Activated CD4-positive, alpha-beta memory T cell treated with anti-CD3 and anti-CD28 coated beads for 36 hours (primary cell): ENCODE measurements at regions not wholly inside any gene's neighbourhood (a gene's known extent, or its start where the extent isn't known, plus 50 kb on each side); places are given as distances from the start of the nearest gene placed in this dataset.

Experiments used
- CTCF ChIA-PET: fragments of 350-600 bp; sonication (Branson Sonifier 250); formaldehyde crosslinking; loops from one replicate; lab custom pipeline; 2021; ENCODE audit warnings: antibody characterized with exemption, inconsistent platforms; lab: Charles Lee
- POLR2A ChIA-PET: fragments of 350-600 bp; sonication (Branson Sonifier 250); formaldehyde crosslinking; loops from one replicate; lab custom pipeline; 2021; ENCODE audit warnings: antibody characterized with exemption; lab: Charles Lee
- DNase-seq: peaks from one replicate; pipeline ENCODE4 v3.0.0-alpha.2; 2020
- H3K27ac Mint-ChIP-seq: one replicate; pipeline ENCODE4 v1.8.0; 2021; ENCODE audit warnings: mixed read lengths
- H3K27me3 Mint-ChIP-seq: one replicate; pipeline ENCODE4 v1.8.0; 2021; ENCODE audit warnings: mixed read lengths
- H3K36me3 Mint-ChIP-seq: one replicate; pipeline ENCODE4 v1.8.0; 2021; ENCODE audit warnings: mixed read lengths
- H3K4me1 Mint-ChIP-seq: one replicate; pipeline ENCODE4 v1.8.0; 2021; ENCODE audit warnings: low read depth, mixed read lengths
- H3K4me3 Mint-ChIP-seq: one replicate; pipeline ENCODE4 v1.8.0; 2021; ENCODE audit warnings: mild to moderate bottlenecking, mixed read lengths
- H3K9me3 Mint-ChIP-seq: one replicate; pipeline ENCODE4 v1.8.0; 2021; ENCODE audit warnings: mixed read lengths
- intact Hi-C: fragments of 100-400 bp; cut with micrococcal nuclease; formaldehyde crosslinking; loops from one replicate; pipeline ENCODE4 v1.15.1; 2023

DNA sequence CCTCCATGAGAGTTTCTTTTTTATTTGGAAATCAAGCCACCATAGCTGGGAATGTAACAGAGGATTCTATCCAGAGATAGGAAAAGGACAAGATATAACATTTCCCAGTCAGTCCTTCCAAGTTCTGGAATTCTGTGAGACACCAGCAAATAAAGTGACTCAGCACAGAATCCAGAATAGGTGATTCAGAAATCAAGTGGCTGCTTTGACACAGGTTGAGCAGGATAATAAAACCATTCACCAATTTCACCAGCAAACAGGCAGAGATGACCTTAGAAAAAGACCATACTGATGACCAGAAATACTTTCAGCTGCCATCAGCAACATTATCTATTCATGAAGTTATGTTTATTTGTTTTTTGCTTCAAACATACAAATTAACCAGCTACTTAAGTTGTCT lies 491.5 kb upstream of the TUSC1 start:
- CTCF ChIA-PET, result no interaction called here
- no peaks in the 10 kb centered on the region for H3K4me1 Mint-ChIP-seq
- intact Hi-C loops, result no loop called here
- no peak for DNase-seq
- no peak overlapping the region for H3K27ac Mint-ChIP-seq
- H3K36me3 Mint-ChIP-seq, result no peaks in the 10 kb centered on the region
- H3K4me3 Mint-ChIP-seq, result no peak overlapping the region
- peaks cover 8% of the 10 kb centered on the region for H3K9me3 Mint-ChIP-seq
- H3K27me3 Mint-ChIP-seq, result no peaks in the 10 kb centered on the region
- POLR2A ChIA-PET, result no interaction called here

DNA sequence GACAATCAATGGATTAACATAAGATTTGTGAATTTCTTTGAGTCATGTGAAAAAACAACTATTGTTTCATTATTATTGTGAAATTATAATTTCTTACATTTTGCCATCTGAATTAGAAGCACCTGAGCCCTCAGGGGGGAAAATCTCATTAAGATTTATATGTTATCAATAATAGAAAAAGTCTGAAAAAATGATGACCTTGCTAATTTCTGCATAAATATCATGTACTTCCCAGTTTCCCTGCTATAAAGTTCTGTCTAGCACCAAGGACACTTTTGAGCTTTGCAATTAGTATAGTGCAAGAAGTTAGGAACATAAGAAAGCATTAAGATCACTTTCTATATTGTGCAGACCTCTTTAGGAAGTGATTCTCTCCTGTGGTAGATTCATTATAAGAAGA lies 488.3 kb upstream of the TUSC1 start:
- ChIA-PET POLR2A (no interaction called here), CTCF (no interaction called here)
- no peak for DNase-seq
- H3K4me1 Mint-ChIP-seq, result no peaks in the 10 kb centered on the region
- intact Hi-C loops, result no loop called here
- no peaks in the 10 kb centered on the region for H3K36me3 Mint-ChIP-seq
- no peak overlapping the region for H3K4me3 Mint-ChIP-seq
- H3K27me3 Mint-ChIP-seq, result no peaks in the 10 kb centered on the region
- peaks cover 8% of the 10 kb centered on the region for H3K9me3 Mint-ChIP-seq
- no peak overlapping the region for H3K27ac Mint-ChIP-seq

GRCh38 chr9:26165426-26165825 lies 487.2 kb upstream of the TUSC1 start:
- intact Hi-C loops, result no loop called here
- Mint-ChIP-seq H3K4me3 (no peak overlapping the region), H3K36me3 (no peaks in the 10 kb centered on the region), H3K4me1 (no peaks in the 10 kb centered on the region), H3K27me3 (no peaks in the 10 kb centered on the region), H3K27ac (no peak overlapping the region), H3K9me3 (peaks cover 12% of the 10 kb centered on the region)
- POLR2A ChIA-PET, result no interaction called here
- CTCF ChIA-PET, result no interaction called here
- DNase-seq, result no peak

DNA sequence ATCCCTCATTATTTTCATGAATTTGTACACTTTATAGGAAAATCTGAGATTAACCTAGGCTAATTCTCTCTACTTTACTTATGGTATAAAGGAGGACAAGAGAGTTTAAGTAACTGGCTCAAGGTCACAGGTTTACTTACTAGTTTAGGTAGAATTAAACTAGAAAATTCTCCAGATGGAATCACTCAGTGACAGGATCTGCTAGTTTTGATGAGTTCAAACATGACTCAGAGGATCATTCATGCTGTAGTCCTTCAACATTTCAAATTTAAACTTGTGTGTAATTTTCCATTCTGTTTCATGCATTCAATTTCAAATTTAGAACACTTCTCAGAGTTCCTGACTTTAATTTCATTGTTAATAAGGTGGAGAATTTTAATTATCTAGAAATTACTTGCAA lies 485.7 kb upstream of the TUSC1 start:
- ChIA-PET CTCF (no interaction called here), POLR2A (no interaction called here)
- H3K36me3 Mint-ChIP-seq, result no peaks in the 10 kb centered on the region
- H3K27me3 Mint-ChIP-seq, result no peaks in the 10 kb centered on the region
- DNase-seq, result no peak
- intact Hi-C loops, result no loop called here
- no peak overlapping the region for H3K4me3 Mint-ChIP-seq
- no peak overlapping the region for H3K27ac Mint-ChIP-seq
- peaks cover 11% of the 10 kb centered on the region for H3K9me3 Mint-ChIP-seq
- no peaks in the 10 kb centered on the region for H3K4me1 Mint-ChIP-seq

- H3K27me3 Mint-ChIP-seq, result no peaks in the 10 kb centered on the region
- CTCF ChIA-PET, result no interaction called here
- no peak overlapping the region for H3K27ac Mint-ChIP-seq
- no peaks in the 10 kb centered on the region for H3K36me3 Mint-ChIP-seq
- peaks cover 12% of the 10 kb centered on the region for H3K9me3 Mint-ChIP-seq
- H3K4me3 Mint-ChIP-seq, result no peak overlapping the region
- intact Hi-C loops, result no loop called here
- H3K4me1 Mint-ChIP-seq, result no peaks in the 10 kb centered on the region
- DNase-seq, result no peak
- POLR2A ChIA-PET, result no interaction called here
Measured at GRCh38 chr9:26159575-26160392, 481.5 kb upstream of the TUSC1 start.

DNA sequence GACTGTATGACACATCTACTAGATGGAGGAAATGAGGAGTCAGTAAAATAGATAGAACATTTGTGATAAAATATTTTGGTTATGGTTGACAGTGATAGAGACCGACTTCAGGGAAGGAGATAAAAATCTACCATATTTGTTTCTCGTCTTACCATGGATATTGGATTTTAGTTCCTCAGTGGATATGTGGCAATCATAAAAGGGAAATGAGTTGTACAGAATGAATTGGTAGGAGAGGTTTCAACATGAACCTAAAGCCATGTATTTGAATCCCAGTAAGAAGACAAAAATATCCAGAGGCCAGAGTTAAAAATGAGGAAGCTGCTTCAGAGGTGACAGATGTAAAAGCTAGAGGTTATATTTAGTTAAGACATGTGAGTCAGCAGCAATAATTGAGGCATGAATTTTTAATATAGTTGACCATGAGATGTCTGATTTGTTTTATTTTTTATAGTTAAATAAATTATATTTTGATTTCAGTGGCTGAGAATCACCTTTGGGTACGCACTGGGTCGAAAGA lies 480.4 kb upstream of the TUSC1 start:
- H3K27me3 Mint-ChIP-seq, result no peaks in the 10 kb centered on the region
- intact Hi-C loops, result no loop called here
- H3K4me3 Mint-ChIP-seq, result no peak overlapping the region
- no peak for DNase-seq
- peaks cover 12% of the 10 kb centered on the region for H3K9me3 Mint-ChIP-seq
- POLR2A ChIA-PET, result no interaction called here
- CTCF ChIA-PET, result no interaction called here
- no peaks in the 10 kb centered on the region for H3K4me1 Mint-ChIP-seq
- no peaks in the 10 kb centered on the region for H3K36me3 Mint-ChIP-seq
- no peak overlapping the region for H3K27ac Mint-ChIP-seq

- intact Hi-C loops, result no loop called here
- Mint-ChIP-seq H3K36me3 (no peaks in the 10 kb centered on the region), H3K27me3 (no peaks in the 10 kb centered on the region), H3K4me1 (no peaks in the 10 kb centered on the region), H3K27ac (no peak overlapping the region), H3K9me3 (peaks cover 15% of the 10 kb centered on the region), H3K4me3 (no peak overlapping the region)
- POLR2A ChIA-PET, result no interaction called here
- no peak for DNase-seq
- CTCF ChIA-PET, result no interaction called here
Measured at GRCh38 chr9:26157411-26157810, 479.2 kb upstream of the TUSC1 start.

DNA sequence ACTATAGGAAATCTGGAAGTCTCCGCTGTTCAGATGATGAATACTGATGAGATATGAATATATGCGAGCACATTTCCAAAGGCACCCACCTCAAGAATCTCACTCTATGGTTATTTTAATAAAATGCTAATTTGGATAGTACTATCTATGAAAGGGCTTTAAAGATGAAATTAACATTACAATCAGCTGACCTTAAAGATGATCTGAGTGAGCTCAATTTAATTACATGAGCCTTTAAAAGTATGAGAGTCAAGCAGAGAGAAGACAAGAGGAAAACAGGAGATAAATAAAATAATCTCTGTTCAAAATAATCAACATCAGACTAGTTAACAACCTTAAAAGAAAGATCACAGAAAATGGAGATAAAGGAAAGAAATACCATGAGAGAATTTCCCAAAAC lies 474.1 kb upstream of the TUSC1 start:
- Mint-ChIP-seq H3K4me1 (no peaks in the 10 kb centered on the region), H3K27me3 (no peaks in the 10 kb centered on the region), H3K4me3 (no peak overlapping the region), H3K9me3 (peaks cover 2% of the 10 kb centered on the region), H3K36me3 (no peaks in the 10 kb centered on the region), H3K27ac (no peak overlapping the region)
- POLR2A ChIA-PET, result no interaction called here
- CTCF ChIA-PET, result no interaction called here
- intact Hi-C loops, result no loop called here
- DNase-seq, result no peak

DNA sequence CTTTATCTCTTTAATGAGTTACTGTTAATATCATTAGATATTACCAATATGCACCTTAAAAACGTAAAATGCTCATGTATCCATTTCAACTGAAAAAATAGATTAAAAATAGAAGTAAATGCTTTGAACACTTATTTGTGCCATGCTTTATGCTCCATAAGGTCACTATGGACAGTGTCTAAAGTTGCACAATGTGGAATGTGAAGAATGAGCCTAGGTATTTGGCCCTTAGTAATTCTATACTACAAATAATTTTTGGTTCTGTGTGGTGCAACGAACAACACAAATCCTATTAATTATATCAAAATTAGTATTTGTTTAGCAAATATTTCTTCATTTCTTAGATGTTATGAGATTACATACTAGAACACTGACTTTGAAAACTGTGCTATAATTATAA lies 469.9 kb upstream of the TUSC1 start:
- Mint-ChIP-seq H3K4me3 (no peak overlapping the region), H3K27me3 (no peaks in the 10 kb centered on the region), H3K27ac (no peak overlapping the region), H3K9me3 (peaks cover 2% of the 10 kb centered on the region), H3K36me3 (no peaks in the 10 kb centered on the region), H3K4me1 (no peaks in the 10 kb centered on the region)
- DNase-seq, result no peak
- ChIA-PET CTCF (no interaction called here), POLR2A (no interaction called here)
- intact Hi-C loops, result no loop called here

DNA sequence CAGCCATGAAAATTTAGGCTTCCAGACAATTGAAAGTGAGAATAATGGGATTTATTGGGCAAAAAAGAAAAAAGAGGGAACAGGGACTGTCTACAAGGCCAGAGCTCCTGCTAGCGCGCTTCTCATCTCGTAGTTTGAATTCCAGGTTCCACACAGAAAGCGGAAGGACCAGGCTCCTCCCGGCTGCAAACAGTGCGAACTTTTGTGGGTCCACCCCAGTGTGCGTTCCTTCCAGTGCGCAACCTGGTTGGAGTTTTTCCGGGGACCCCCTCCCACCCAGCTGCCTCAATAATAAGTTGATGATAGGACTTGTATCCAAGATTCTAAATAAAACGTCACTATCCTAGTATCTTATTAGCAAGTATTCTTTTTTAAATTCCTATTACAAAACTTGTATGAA lies 467.7 kb upstream of the TUSC1 start:
- Mint-ChIP-seq H3K27me3 (no peaks in the 10 kb centered on the region), H3K4me1 (no peaks in the 10 kb centered on the region), H3K36me3 (no peaks in the 10 kb centered on the region), H3K27ac (no peak overlapping the region), H3K9me3 (peaks cover 10% of the 10 kb centered on the region), H3K4me3 (no peak overlapping the region)
- DNase-seq, result no peak
- ChIA-PET POLR2A (no interaction called here), CTCF (no interaction called here)
- intact Hi-C loops, result no loop called here

GRCh38 chr9:26142631-26143030 lies 464.4 kb upstream of the TUSC1 start:
- CTCF ChIA-PET, result interaction anchor here (0.6 kb wide), 1 partner anchor 69 kb away, joined by 3 read pairs; no protein-coding TSS in a partner anchor
- H3K36me3 Mint-ChIP-seq, result no peaks in the 10 kb centered on the region

GRCh38 chr9:26142201-26142600 lies 464.0 kb upstream of the TUSC1 start:
- POLR2A ChIA-PET, result no interaction called here

More at GRCh38 chr9:26142631-26143030, 464.4 kb upstream of the TUSC1 start:
- no peak overlapping the region for H3K4me3 Mint-ChIP-seq
- no peaks in the 10 kb centered on the region for H3K27me3 Mint-ChIP-seq
- no peaks in the 10 kb centered on the region for H3K4me1 Mint-ChIP-seq
- H3K9me3 Mint-ChIP-seq, result peaks cover 17% of the 10 kb centered on the region
- DNase-seq, result no peak
- POLR2A ChIA-PET, result no interaction called here
- intact Hi-C loops, result no loop called here
- no peak overlapping the region for H3K27ac Mint-ChIP-seq

GRCh38 chr9:26133537-26133936 lies 455.3 kb upstream of the TUSC1 start:
- POLR2A ChIA-PET, result no interaction called here
- no peak overlapping the region for H3K4me3 Mint-ChIP-seq

More at GRCh38 chr9:26142201-26142600, 464.0 kb upstream of the TUSC1 start:
- Mint-ChIP-seq H3K9me3 (peaks cover 17% of the 10 kb centered on the region), H3K4me1 (no peaks in the 10 kb centered on the region), H3K4me3 (no peak overlapping the region), H3K36me3 (no peaks in the 10 kb centered on the region), H3K27me3 (no peaks in the 10 kb centered on the region), H3K27ac (no peak overlapping the region)
- DNase-seq, result no peak
- intact Hi-C loops, result no loop called here
- CTCF ChIA-PET, result no interaction called here

More at GRCh38 chr9:26133537-26133936, 455.3 kb upstream of the TUSC1 start:
- intact Hi-C loops, result no loop called here
- Mint-ChIP-seq H3K27ac (no peak overlapping the region), H3K4me1 (no peaks in the 10 kb centered on the region), H3K27me3 (no peaks in the 10 kb centered on the region), H3K36me3 (no peaks in the 10 kb centered on the region), H3K9me3 (peaks cover 9% of the 10 kb centered on the region)
- DNase-seq, result no peak
- CTCF ChIA-PET, result no interaction called here
